ENCODE measurements at regions not wholly inside any gene's neighbourhood (a gene's known extent, or its start where the extent isn't known, plus 50 kb on each side); places are given as distances from the start of the nearest gene placed in this dataset.

DNA sequence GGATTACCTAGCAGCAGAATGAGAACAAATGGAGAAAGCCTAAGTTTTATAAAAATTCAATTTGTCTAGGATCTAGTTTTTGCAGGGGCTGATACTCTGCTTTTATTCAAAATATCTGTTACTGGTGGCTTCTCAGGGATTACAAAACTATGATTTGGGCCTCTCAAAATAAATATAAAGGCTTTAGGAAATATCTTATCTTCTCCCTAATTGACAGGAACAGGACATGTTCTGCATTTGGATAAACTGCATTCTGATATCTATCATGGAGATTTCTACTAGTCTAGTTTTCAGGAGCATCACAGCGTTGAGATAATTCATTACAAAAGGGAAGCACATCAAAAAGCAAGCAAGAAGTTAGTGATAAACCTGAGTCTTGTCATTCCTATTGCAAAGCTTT lies 127.1 kb upstream of the ITGA1 start:
- no peaks in the 10 kb centered on the region for H3K4me1 ChIP-seq (ENCODE audit: control insufficient read depth in 1 of 2, insufficient read depth in 1 of 2, low read depth in 1 of 2, low read length in 1 of 2)
- H3K4me3 ChIP-seq (ENCODE audit: low read depth in 1 of 2, low read length in 1 of 2): no peak overlapping the region
- H3K36me3 ChIP-seq: no peaks in the 10 kb centered on the region
- TF ChIP-seq, protein P1, sequence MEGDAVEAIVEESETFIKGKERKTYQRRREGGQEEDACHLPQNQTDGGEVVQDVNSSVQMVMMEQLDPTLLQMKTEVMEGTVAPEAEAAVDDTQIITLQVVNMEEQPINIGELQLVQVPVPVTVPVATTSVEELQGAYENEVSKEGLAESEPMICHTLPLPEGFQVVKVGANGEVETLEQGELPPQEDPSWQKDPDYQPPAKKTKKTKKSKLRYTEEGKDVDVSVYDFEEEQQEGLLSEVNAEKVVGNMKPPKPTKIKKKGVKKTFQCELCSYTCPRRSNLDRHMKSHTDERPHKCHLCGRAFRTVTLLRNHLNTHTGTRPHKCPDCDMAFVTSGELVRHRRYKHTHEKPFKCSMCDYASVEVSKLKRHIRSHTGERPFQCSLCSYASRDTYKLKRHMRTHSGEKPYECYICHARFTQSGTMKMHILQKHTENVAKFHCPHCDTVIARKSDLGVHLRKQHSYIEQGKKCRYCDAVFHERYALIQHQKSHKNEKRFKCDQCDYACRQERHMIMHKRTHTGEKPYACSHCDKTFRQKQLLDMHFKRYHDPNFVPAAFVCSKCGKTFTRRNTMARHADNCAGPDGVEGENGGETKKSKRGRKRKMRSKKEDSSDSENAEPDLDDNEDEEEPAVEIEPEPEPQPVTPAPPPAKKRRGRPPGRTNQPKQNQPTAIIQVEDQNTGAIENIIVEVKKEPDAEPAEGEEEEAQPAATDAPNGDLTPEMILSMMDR (IDR thresholded peaks at IDR 0.05): no peak
- H3K27ac ChIP-seq: no peak overlapping the region
- no peaks in the 10 kb centered on the region for H3K9me3 ChIP-seq
- H3K27me3 ChIP-seq: peaks cover 9% of the 10 kb centered on the region

DNA sequence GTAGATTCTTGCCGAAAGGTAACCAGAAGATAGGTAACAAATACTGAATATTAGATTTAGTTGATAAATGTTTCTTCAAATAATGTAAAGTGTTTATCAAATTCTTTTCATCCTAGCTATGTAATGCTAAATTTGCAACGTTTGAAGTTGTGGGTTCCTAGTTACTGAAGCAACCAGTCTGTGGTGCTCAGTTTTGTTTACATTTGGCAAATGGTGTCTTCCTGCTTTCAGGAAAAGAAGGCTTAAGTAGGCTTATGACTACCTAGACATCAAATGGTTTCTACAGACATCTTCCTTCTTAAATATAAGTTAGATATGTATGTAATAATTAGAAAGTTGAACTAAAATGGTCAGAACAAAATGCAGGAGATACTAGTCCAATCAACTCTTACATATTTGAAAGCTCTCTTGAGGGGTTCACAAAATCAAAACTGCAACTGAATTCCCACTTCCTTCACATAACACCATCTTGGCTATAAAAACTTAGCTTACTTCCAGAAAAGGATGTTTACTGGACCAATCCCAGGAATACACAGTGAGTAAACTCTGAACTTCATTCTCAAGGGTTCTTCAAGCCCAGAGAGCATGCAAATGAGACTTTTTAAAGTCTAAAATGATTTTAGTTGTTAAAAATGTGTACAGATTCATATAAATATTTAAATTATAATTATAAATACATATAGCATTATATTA lies 125.7 kb upstream of the ITGA1 start:
- Histone ChIP-seq H3K27me3 (peaks cover under 1% of the 10 kb centered on the region), H3K27ac (no peak overlapping the region), H3K36me3 (no peaks in the 10 kb centered on the region), H3K4me3 (ENCODE audit: low read depth in 1 of 2, low read length in 1 of 2) (no peak overlapping the region), H3K9me3 (no peaks in the 10 kb centered on the region), H3K4me1 (ENCODE audit: control insufficient read depth in 1 of 2, insufficient read depth in 1 of 2, low read depth in 1 of 2, low read length in 1 of 2) (no peaks in the 10 kb centered on the region)
- TF ChIP-seq, protein P1 (IDR thresholded peaks at IDR 0.05): no peak

DNA sequence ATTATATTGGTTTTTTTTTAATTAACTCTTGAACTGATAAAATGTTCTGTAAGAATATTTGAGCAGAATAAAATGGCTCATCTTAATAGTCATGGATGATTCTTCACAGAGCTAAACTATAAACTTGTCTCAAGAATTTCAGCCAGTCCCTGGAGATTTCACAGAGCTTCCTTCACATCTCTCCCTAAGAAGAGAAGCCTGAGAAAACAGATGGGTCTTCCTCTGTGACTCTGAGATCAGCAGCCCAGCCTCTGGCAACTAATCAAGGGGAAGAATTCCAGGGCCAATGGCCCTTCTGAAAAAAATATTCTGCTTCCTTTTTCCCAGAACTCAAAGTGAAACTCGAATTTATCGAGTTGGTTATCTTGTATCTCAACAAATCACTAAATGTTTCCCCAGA lies 122.2 kb upstream of the ITGA1 start:
- Histone ChIP-seq H3K4me3 (ENCODE audit: low read depth in 1 of 2, low read length in 1 of 2) (no peak overlapping the region), H3K9me3 (no peaks in the 10 kb centered on the region), H3K36me3 (no peaks in the 10 kb centered on the region), H3K27ac (no peak overlapping the region), H3K4me1 (ENCODE audit: control insufficient read depth in 1 of 2, insufficient read depth in 1 of 2, low read depth in 1 of 2, low read length in 1 of 2) (no peaks in the 10 kb centered on the region), H3K27me3 (no peaks in the 10 kb centered on the region)
- TF ChIP-seq, protein P1 (IDR thresholded peaks at IDR 0.05): no peak

DNA sequence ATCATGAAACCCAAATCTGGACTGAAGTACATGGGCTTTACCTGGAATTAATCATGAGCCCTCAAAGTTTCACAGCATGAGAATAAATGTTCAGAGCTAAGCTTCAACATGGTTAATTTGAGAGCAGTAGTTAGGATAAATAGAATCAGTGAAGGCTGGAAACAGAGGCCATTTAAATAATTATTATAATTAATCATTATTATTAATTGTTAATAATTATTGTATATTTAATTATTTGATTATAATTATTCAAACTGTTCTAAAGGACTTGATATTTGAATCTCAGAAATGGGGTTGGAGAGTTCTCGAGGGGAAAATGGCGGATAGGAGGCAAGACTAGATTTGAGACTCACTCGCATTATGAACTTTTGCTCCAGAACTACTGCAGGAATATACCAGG lies 119.6 kb upstream of the ITGA1 start:
- Histone ChIP-seq H3K27me3 (no peaks in the 10 kb centered on the region), H3K9me3 (no peaks in the 10 kb centered on the region), H3K36me3 (no peaks in the 10 kb centered on the region), H3K4me3 (ENCODE audit: low read depth in 1 of 2, low read length in 1 of 2) (no peak overlapping the region), H3K4me1 (ENCODE audit: control insufficient read depth in 1 of 2, insufficient read depth in 1 of 2, low read depth in 1 of 2, low read length in 1 of 2) (no peaks in the 10 kb centered on the region), H3K27ac (no peak overlapping the region)
- TF ChIP-seq, protein P1 (IDR thresholded peaks at IDR 0.05): no peak

DNA sequence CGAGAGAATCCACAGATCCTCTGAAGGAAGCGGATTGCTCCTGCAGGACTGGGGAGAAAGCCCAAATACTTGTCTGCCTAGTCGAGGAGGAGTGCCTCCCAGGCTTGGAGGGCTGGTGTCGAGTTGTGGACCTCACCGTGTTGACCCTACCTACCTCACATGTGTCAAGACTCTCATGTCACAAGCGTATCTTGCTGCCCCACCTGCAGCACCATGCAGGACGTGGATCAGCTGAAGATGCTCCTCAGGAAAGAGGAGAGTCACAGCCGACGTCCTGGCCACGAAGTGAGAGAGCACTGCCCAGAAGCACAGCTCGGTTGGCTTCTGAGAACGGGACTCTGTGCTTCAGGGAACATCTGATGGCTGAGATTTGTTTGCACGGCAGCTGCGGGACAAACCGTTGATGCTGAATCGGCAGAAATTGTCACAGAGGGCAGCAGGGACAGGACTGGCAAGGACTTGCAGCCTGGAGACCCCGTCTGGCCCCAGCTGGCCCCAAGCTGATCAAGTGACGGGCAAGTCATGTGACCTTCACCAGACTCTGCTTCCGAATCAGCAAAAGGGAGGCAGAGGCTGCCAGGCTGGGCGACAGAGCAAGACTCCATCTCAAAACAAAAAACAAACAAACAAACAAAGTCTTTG lies 119.1 kb upstream of the ITGA1 start:
- Histone ChIP-seq H3K4me1 (ENCODE audit: control insufficient read depth in 1 of 2, insufficient read depth in 1 of 2, low read depth in 1 of 2, low read length in 1 of 2) (no peaks in the 10 kb centered on the region), H3K27me3 (no peaks in the 10 kb centered on the region), H3K27ac (no peak overlapping the region), H3K36me3 (no peaks in the 10 kb centered on the region), H3K4me3 (ENCODE audit: low read depth in 1 of 2, low read length in 1 of 2) (no peak overlapping the region), H3K9me3 (no peaks in the 10 kb centered on the region)
- TF ChIP-seq, protein P1 (IDR thresholded peaks at IDR 0.05): no peak
